CD4-positive, alpha-beta T cell treated with Interleukin-6 for 4 hours (primary cell): ENCODE measurements at regions not wholly inside any gene's neighbourhood (a gene's known extent, or its start where the extent isn't known, plus 50 kb on each side); places are given as distances from the start of the nearest gene placed in this dataset.
"Not testable (repeated sequence)": the region's sequence is repeated elsewhere in the genome, so short reads cannot be mapped to it uniquely, and the experiment has no call there.

Source experiments
- DNase-seq: peaks from one replicate; pipeline ENCODE4 v3.0.0-alpha.2; 2020; ENCODE audit warnings: mixed read lengths

- DNase-seq, result not testable (repeated sequence)
These were observed 1344.7 kb upstream of the GOT2 start for GRCh38 chr16:60078819-60079218.

DNA sequence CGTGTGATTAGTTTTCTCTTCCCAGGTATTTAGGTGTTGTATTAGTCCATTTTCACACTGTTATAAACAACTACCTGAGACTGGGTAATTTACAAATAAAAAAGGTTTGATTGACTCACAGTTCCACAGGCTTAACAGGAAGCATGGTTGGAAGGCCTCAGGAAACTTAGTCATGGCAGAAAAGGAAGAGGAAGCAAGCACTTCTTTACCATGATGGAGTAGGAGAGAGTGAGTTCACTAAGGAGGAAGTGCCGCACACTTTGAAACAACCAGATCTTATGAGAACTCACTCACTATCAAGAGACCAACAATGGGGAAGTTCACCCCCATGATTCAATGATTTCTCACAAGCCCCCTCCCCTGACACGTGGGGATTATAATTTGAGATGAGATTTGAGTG is 1343.7 kb upstream of the GOT2 start:
- DNase-seq, result no peak

GRCh38 chr16:60074378-60074777 is 1340.3 kb upstream of the GOT2 start:
- no peak for DNase-seq

GRCh38 chr16:60073376-60073775 is 1339.3 kb upstream of the GOT2 start:
- DNase-seq, result no peak

DNA sequence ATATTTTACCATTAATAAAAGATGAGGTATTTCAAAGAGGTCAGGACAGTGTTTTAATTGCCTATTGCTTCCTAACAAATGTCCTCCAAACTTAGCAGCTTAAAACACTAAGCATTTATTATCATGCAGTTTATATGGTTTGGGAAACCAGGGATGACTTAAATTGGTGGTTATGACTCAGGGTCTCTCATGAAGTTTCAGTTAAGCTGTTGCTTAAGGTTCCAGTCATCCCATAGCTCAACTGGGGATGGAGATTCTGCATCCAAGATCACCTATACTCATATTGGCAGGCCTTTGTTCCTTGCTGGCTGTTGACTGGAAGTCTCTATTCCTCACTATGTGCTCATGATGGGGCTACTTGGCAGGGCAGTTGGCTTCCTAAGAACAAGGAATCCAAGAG is 1329.9 kb upstream of the GOT2 start:
- no peak for DNase-seq

DNA sequence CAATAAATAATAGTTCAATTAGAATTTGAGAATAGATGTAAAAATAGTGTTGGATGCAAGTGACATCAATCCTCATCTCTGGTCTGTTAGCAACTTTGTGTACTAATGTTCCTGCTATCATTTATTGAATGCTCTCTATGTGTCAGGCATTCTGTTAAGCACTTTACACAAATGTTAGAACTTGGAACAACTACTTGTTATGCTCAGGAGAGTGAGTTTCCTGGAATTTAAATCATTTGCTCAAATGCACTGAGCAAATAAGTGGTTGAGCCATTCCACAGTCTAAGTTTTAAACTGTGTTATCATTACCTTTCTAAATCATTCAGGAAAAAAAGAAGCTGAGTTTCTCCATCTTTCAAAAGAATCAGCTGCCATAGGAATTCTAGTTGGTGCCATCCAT is 1327.3 kb upstream of the GOT2 start:
- DNase-seq, result no peak

DNA sequence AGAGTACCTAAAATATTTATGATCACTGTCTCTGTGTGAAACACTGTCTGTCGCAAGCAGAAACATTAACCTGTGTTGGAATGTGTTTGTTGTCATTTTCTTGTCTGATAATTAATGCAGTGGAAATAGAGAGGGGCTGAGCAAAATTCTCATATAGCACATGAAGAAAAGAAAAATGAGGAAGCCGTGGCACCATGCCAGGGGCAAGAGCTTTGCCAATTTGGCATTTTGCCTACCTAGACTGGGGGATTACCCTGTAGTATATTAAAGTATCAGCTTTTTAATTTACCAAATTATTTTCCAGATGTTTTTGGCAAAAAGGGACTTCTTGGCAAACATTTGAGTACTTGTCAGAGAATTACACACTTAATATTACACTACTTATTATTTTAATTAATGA is 1326.6 kb upstream of the GOT2 start:
- no peak for DNase-seq

DNA sequence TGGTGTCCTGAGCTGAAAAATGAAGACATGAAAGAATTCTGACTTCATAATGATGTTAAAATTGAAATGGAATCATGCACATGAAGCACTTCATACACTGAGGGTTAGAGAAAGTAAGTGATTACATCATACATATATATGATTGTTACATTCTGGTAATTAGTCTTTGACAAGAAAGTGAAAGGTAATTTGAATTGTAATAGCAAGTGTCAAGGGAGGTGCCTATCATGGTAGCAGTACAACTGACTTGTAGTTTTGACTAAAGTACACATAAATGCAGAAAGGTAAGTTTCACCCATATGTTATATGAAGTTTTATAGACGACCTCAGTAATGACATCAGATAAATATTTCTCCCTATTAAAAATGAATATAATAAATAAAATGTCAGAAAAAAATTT is 1325.0 kb upstream of the GOT2 start:
- no peak for DNase-seq

GRCh38 chr16:60041671-60042070 is 1307.6 kb upstream of the GOT2 start:
- no peak for DNase-seq

DNA sequence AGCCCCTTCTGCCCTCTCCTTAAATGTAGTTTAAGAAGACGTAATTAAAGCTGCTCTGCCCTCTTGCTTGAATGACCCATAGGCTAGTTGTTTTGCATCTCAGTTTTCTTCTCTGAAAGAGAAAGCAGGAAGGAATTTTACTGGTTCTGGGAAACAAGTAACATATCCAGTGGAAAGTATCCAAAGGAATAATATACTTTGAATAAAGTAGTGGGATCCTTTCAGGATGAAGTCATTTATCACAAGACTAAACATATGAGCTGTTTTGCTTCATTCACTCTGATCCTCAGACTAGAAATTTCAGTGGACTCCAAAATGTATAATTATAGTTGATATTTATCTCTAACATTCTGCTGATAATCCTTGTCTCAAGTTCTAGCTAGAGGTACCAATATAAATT is 1297.6 kb upstream of the GOT2 start:
- no peak for DNase-seq

DNA sequence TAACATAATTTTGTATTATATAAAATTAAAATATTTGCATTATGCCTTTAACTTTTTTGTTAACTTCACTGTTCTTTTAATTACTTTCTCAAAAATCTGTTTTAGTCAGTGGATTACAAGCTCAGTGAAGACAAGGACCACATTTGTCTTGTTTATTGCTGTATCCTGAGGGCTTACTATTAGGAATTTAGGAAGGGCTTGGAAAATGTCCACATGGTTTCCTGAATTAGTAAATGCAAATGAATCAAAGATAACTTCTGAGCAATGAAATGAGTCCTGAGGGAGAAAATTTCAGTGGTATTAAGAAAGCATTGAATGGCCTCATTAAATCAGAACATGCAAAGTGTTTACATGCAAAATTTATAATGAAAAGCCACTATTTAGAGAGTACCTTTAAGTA is 1293.2 kb upstream of the GOT2 start:
- no peak for DNase-seq

DNA sequence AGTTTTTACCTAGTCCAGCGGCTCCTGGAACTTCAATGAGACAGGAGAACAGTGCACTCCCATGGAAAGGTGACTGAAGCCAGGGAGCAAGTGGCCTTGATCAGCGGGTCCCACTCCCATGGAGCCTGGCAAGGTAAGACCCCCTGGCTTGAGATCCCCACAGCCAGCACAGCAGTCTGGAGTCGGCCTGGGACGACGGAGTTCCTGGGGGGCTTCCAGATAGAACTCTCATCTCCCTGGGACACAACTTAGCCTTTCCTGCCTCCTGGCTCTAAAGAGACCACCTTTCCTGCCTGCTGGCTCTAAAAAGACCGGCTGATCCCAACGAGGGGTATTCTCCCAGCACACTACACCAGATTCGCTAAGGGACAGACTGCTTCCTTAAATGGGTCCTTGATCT is 1279.0 kb upstream of the GOT2 start:
- DNase-seq, result no peak

DNA sequence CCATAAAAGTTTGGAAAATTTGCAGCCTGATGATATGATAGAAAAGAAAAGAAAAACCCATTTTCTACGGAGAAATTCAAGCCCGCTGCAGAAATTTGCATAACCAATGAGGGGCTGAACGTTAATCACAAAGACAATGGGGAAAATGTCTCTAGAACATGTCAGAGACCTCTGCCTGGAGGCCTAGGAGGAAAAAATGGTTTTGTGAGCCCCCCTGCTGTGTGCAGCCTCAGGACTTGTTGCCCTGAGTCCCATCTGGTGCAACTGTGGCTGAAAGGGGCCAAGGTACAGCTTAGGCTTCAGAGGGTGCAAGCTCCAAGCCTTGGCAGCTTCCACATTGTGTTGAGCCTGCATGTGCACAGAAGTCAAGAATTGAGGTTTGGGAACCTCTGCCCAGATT is 1267.4 kb upstream of the GOT2 start:
- DNase-seq, result no peak

- DNase-seq, result no peak
These were observed 1263.6 kb upstream of the GOT2 start for GRCh38 chr16:59997706-59998105.

DNA sequence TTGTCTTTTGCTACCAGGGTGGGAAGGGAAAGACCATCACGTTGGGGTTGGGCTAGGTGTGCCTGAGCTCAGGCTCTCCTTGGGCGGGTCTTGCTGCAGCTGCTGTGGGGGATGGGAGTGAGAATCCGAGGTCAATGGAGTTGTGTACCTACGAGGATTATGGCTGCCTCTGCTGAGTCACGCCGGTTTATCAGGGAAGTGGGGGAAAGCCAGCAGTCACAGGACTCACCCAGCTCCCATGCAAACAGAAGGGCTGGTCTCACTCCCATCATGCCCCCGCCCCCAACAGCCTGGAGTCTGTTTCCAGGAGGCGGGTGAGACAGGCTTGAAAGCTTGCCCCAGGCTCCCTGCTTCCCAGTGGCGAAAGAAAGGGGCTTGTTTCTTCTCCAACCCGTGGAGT is 1259.0 kb upstream of the GOT2 start:
- DNase-seq, result no peak

- no peak for DNase-seq
These were observed 1257.1 kb upstream of the GOT2 start for GRCh38 chr16:59991171-59991570.

DNA sequence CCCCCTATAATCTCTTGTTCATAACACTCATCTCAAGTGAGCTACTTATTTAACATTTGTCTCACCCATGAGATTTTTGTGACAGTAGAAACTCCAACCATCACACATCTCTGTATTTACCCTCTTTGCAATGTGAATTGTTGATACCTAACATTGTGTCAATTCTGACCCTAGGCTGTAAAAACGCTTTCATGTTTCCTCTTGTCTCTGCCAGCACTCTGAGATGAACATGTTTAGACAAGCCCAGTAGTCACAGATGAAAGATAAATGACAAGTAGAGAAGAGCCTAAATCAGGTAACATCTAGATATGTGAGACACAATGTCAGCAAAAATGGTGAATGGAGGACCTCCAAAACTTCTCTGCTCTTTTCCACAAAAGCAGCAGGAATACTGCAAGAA is 1254.5 kb upstream of the GOT2 start:
- no peak for DNase-seq

DNA sequence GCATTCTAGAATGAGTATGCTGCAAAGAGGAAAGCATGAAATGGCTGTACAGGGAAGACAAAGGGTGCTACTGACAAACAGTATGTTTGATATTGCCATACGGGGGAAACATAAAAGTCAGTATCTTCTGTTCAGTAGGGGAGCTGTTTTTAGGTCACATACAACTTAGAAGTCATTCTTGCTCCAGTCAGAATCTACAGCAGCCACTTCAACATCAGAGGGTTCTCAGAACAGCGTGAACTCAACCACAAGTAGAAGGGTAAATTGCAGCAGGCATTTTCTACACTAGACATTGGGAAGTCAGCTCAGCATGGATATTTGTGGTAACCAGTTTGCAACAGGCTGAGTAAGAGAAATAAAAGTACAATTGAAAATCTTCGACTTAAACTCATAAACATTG is 1241.8 kb upstream of the GOT2 start:
- DNase-seq, result no peak

- DNase-seq, result no peak
These were observed 1239.8 kb upstream of the GOT2 start for GRCh38 chr16:59973966-59974365.

GRCh38 chr16:59971264-59971663 is 1237.1 kb upstream of the GOT2 start:
- DNase-seq, result no peak

DNA sequence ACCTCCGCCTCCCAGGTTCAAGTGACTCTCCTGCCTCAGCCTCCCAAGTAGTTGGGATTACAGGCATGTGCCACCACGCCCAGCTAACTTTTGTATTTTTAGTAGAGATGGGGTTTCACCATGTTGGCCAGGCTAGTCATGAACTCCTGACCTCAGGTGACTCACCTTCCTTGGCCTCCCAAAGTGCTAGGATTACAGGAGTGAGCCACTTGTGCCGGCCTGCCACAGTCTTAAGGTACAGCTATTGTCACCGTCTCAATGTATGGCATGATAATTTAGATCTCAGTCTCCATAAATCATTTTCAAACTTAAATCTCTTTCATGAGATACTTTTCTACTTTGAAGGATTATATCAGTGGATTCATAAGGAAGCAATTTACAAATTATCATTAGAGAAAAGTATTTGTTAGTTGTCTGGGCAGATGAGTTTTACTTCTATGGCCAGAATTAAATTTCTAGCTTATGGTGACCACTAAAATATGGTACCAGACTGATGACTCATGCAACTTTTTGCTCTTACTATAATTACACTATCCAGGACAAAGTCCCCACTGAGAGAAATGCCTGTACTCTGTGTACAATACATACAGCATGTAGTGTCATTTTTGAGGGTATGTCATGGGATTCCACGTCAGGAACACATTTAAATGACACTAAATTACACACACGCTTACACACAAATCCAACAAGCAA is 1230.3 kb upstream of the GOT2 start:
- DNase-seq, result no peak

- DNase-seq, result no peak
These were observed 1225.2 kb upstream of the GOT2 start for GRCh38 chr16:59959311-59959710.

DNA sequence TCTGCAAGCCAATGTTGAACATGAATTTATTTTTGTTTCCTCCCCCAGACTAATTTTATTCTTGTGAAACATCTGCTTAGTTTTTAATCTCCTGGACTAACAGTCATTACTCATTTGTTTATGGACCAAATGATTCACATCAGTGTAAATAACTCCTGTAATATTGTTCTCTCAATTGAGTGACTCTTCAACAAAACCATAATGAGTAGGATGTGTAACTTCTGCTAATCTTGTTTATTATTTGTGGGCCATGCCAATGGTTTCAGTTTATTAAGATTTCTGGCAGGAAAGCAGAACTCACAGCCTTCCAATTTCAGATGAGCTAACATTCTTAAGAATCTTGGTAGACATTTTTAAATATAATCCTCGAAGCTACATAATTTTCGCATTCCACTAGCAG is 1216.3 kb upstream of the GOT2 start:
- DNase-seq, result no peak

DNA sequence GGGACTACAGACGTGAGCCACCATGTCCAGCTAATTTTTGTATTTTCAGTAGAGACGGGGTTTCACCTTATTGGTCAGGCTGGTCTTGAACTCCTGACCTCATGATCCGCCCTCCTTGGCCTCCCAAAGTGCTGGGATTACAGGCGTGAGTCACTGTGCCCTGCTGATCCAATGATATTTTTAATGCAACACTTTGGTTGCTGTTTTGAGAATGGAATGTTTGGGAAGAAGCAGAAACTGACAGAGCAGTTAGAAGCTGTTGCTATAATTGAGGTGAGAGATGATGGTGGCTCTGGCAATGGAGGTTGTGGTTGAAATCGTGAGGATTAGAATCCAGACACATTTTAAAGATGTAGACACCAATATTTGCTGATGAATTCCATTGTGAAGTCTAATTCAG is 1209.9 kb upstream of the GOT2 start:
- DNase-seq, result not testable (repeated sequence)

- DNase-seq, result no peak
These were observed 1207.5 kb upstream of the GOT2 start for GRCh38 chr16:59941594-59941993.

DNA sequence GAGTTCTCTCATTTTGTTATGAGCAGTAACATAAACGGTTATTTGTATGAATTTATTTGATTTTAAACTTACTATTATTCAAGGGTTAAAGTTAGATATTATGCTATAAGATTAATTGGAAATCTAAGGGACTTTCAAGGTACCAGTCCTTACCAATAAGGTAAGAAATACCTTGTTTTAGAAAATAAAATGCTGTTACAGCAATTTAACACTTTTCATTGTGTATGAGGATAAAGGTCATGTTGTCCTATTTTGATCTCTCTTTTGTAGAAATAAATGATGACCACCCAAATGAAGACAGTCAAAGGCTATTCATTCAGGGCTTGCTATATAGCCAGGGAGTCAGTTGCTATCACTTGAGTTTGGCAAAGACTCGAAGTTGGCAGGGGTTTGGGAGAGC is 1185.9 kb upstream of the GOT2 start:
- no peak for DNase-seq
